Smooth muscle cell (in vitro differentiated cells): ENCODE measurements at regions not wholly inside any gene's neighbourhood (a gene's known extent, or its start where the extent isn't known, plus 50 kb on each side); places are given as distances from the start of the nearest gene placed in this dataset.

Experiments
- DNase-seq: peaks from one replicate; lab custom pipeline; 2025; ENCODE audit not compliant: unreplicated experiment; lab: John Stamatoyannopoulos, UW
- H2AFZ ChIP-seq: fragments of 200-600 bp; sonication (generic); 2 replicates; pipeline ENCODE4 v1.6.0; 2016; ENCODE audit warnings: antibody characterized with exemption, low read depth, mild to moderate bottlenecking
- H3F3A ChIP-seq: fragments of 200-600 bp; sonication (generic); 2 replicates; pipeline ENCODE4 v1.6.0; 2017; ENCODE audit warnings: antibody characterized with exemption, low read depth
- H3K27ac ChIP-seq: fragments of 200-600 bp; sonication (generic); 2 replicates; pipeline ENCODE4 v1.5.1; 2016; ENCODE audit warnings: low read depth, mild to moderate bottlenecking
- H3K27me3 ChIP-seq: fragments of 200-600 bp; sonication (generic); 2 replicates; pipeline ENCODE4 v1.6.1; 2016; ENCODE audit warnings: low read depth, mild to moderate bottlenecking
- H3K36me3 ChIP-seq: fragments of 200-600 bp; sonication (generic); 2 replicates; pipeline ENCODE4 v1.5.1; 2016; ENCODE audit warnings: low read depth
- H3K4me1 ChIP-seq: fragments of 200-600 bp; sonication (generic); 2 replicates; pipeline ENCODE4 v1.5.1; 2016; ENCODE audit warnings: low read depth
- H3K4me2 ChIP-seq: fragments of 200-600 bp; sonication (generic); 2 replicates; pipeline ENCODE4 v1.6.0; 2016; ENCODE audit warnings: mild to moderate bottlenecking
- H3K4me3 ChIP-seq: fragments of 200-600 bp; sonication (generic); 2 replicates; pipeline ENCODE4 v1.5.1; 2016; ENCODE audit warnings: mild to moderate bottlenecking
- H3K79me2 ChIP-seq: fragments of 200-600 bp; sonication (generic); 2 replicates; pipeline ENCODE4 v1.6.0; 2016; ENCODE audit warnings: low read depth, mild to moderate bottlenecking
- H3K9ac ChIP-seq: fragments of 200-600 bp; sonication (generic); 2 replicates; pipeline ENCODE4 v1.6.0; 2016; ENCODE audit warnings: low read depth
- H3K9me3 ChIP-seq: fragments of 200-600 bp; sonication (generic); replicated peaks from 2 replicates; pipeline ENCODE4 v1.5.1; 2016; ENCODE audit warnings: low read depth
- H4K20me1 ChIP-seq: fragments of 200-600 bp; sonication (generic); 2 replicates; pipeline ENCODE4 v1.6.0; 2016; ENCODE audit warnings: low read depth
- CTCF ChIP-seq: fragments of 200-600 bp; sonication (generic); IDR thresholded peaks from 2 replicates; pipeline ENCODE4 v1.5.1; 2017; ENCODE audit warnings: borderline replicate concordance, mild to moderate bottlenecking, antibody characterized with exemption; ENCODE audit not compliant: insufficient read depth, poor library complexity, severe bottlenecking
- WGBS: methylation state at CpG from one replicate; pipeline ENCODE4 v1.1.7; 2016; ENCODE audit warnings: low lambda C conversion rate; 5-methylcytosine and 5-hydroxymethylcytosine counted together

DNA sequence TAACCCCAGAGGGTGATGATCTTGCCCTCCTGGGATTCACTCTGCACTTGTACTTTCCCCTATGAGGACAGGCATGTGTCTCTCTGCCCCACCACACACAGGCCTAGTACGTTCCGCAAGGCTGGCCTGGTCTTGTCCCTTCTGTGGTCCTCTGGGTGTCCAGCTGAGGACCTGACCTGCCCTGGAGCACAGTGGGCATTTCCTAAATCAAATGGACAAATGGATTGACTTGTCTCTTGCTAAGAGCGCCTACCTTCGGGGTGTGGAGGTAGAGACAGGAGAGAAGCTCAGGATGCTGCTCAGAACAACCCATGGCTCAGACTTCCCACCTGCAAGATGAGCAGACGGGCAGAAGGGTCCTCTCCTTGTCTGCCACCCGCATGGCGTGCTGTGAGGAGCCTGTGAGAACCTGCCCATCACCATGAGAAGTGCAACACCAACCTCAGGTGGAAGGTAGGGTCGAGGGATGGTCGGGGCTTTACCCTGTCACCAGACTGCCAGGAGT lies 133.6 kb downstream of the MYCN start:
- H2AFZ ChIP-seq, result no peak overlapping the region
- no peak for DNase-seq
- H3K27me3 ChIP-seq, result no peaks in the 10 kb centered on the region
- TF ChIP-seq CTCF, result no peak
- H3K4me3 ChIP-seq, result no peak overlapping the region
- H3F3A ChIP-seq, result no peaks in the 10 kb centered on the region
- H4K20me1 ChIP-seq, result no peaks in the 10 kb centered on the region
- WGBS, result 94% methylated on average over 9 of the region's 9 CpGs
- no peak overlapping the region for H3K27ac ChIP-seq
- no peaks in the 10 kb centered on the region for H3K36me3 ChIP-seq
- H3K9ac ChIP-seq, result no peak overlapping the region
- H3K4me2 ChIP-seq, result no peak overlapping the region
- H3K79me2 ChIP-seq, result no peaks in the 10 kb centered on the region
- no peaks in the 10 kb centered on the region for H3K9me3 ChIP-seq
- peaks cover 9% of the 10 kb centered on the region for H3K4me1 ChIP-seq

DNA sequence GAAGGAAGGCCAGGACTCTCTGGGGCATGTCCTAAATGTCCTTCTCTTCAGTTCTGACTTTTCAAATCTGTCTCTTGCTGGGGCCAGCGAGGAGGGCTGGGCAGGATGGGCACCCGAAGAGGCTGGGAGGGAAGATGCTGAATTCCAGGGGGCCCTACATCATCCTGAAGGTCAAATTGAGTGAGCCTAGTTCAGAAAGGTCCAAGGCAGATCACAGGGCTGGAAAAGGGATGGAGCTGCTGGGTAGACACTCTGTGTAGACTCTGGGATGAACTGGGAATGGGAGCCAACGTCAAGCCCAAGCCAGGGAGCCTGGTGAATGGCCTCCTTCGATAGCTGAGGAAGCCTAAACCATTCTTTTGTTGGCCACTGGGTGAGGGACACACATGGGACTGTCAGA lies 133.1 kb downstream of the MYCN start:
- Histone ChIP-seq H3F3A (no peaks in the 10 kb centered on the region), H3K9ac (no peak overlapping the region), H3K4me3 (no peak overlapping the region), H2AFZ (no peak overlapping the region), H3K79me2 (no peaks in the 10 kb centered on the region), H3K4me2 (no peak overlapping the region), H3K4me1 (peaks cover 9% of the 10 kb centered on the region), H3K27ac (no peak overlapping the region), H3K9me3 (no peaks in the 10 kb centered on the region), H3K36me3 (no peaks in the 10 kb centered on the region), H4K20me1 (no peaks in the 10 kb centered on the region), H3K27me3 (no peaks in the 10 kb centered on the region)
- no peak for DNase-seq
- TF ChIP-seq CTCF, result no peak
- WGBS, result 94% methylated on average over 4 of the region's 4 CpGs

GRCh38 chr2:16072638-16073290 lies 132.4 kb downstream of the MYCN start:
- Histone ChIP-seq H3K27ac (no peak overlapping the region), H3K4me3 (no peak overlapping the region), H2AFZ (no peak overlapping the region), H3K79me2 (no peaks in the 10 kb centered on the region), H3K27me3 (no peaks in the 10 kb centered on the region), H3K9ac (no peak overlapping the region), H3K36me3 (no peaks in the 10 kb centered on the region), H3K4me1 (peaks cover 9% of the 10 kb centered on the region), H3K4me2 (no peak overlapping the region), H4K20me1 (no peaks in the 10 kb centered on the region), H3F3A (no peaks in the 10 kb centered on the region), H3K9me3 (no peaks in the 10 kb centered on the region)
- no peak for TF ChIP-seq CTCF
- WGBS, result 94% methylated on average over 7 of the region's 7 CpGs
- no peak for DNase-seq
